GM23248 (cell line): ENCODE measurements at regions not wholly inside any gene's neighbourhood (a gene's known extent, or its start where the extent isn't known, plus 50 kb on each side); places are given as distances from the start of the nearest gene placed in this dataset.

ENCODE experiments used
- EZH2 ChIP-seq: fragments of 200-600 bp; sonication (generic); IDR thresholded peaks from 2 replicates; pipeline ENCODE4 v1.6.1; 2018; ENCODE audit warnings: antibody characterized with exemption, mild to moderate bottlenecking; ENCODE audit not compliant: insufficient read depth, poor library complexity, severe bottlenecking
- EZH2phosphoT487 ChIP-seq: fragments of 200-600 bp; sonication (generic); IDR thresholded peaks from 2 replicates; pipeline ENCODE4 v1.6.1; 2018; ENCODE audit warnings: antibody characterized with exemption, moderate library complexity, mild to moderate bottlenecking, low read depth; ENCODE audit not compliant: insufficient read depth

GRCh38 chr3:152943645-152944044 is 108.7 kb downstream of the P2RY1 start:
- TF ChIP-seq EZH2 (no peak), EZH2phosphoT487 (no peak)
